Body of pancreas (tissue), 4 donors: ENCODE measurements at regions not wholly inside any gene's neighbourhood (a gene's known extent, or its start where the extent isn't known, plus 50 kb on each side); places are given as distances from the start of the nearest gene placed in this dataset.

Experiments used
- ATAC-seq: fragments of 150-250 bp; one replicate; pipeline ENCODE4 v1.9.1; 2016
- DNase-seq, 4 donors: peaks; one replicate each; pipeline ENCODE4 v3.0.0-alpha.2; 2019
- H3K27ac ChIP-seq, 4 donors: fragments of 200-600 bp; sonication (generic); 1 replicate in 3 of 4; 2 replicates in 1 of 4; pipeline versions ENCODE4 v1.5.1 to v1.6.1; 2016 to 2019; ENCODE audit warnings: mild to moderate bottlenecking in 1 of 4, mixed read lengths in 1 of 4, moderate library complexity in 1 of 4
- H3K27me3 ChIP-seq, 2 donors: fragments of 200-600 bp; sonication (generic); one replicate each; pipeline ENCODE4 v1.6.0; 2016; ENCODE audit warnings: mild to moderate bottlenecking in 1 of 2
- H3K36me3 ChIP-seq, 2 donors: fragments of 200-600 bp; sonication (generic); replicated peaks in 1 of 2; 2 replicates each; pipeline ENCODE4 v1.5.1; 2016; ENCODE audit warnings: low read depth in 2 of 2; ENCODE audit not compliant: insufficient read depth in 1 of 2
- H3K4me1 ChIP-seq: fragments of 200-600 bp; sonication (generic); one replicate; pipeline ENCODE4 v1.6.0; 2016
- H3K4me3 ChIP-seq, 2 donors: fragments of 200-600 bp; sonication (generic); 1 replicate in 1 of 2; 2 replicates in 1 of 2; pipeline ENCODE4 v1.5.1; 2016 to 2019
- H3K9me3 ChIP-seq, 3 donors: fragments of 200-600 bp; sonication (generic); 1 replicate in 2 of 3; 2 replicates in 1 of 3; pipeline ENCODE4 v1.5.1; 2016
- POLR2A ChIP-seq, 3 donors: fragments of 450-650 bp; IDR thresholded peaks; one replicate each; pipeline ENCODE4 v1.6.1; 2016; ENCODE audit warnings: antibody characterized with exemption in 3 of 3, mild to moderate bottlenecking in 2 of 3
- WGBS, 2 donors: methylation state at CpG; one replicate each; pipeline ENCODE4 v1.1.5; 2017; 5-methylcytosine and 5-hydroxymethylcytosine counted together
- intact Hi-C: fragments of 100-400 bp; cut with DNase I; formaldehyde crosslinking; loops from one replicate; pipeline ENCODE4 v1.15.1; 2023
- TF ChIP-seq, protein P1 (sequence below), 7 experiments: fragments of 450-650 bp in 4 of 7; fragments of 200-600 bp in 3 of 7; sonication (generic) in 3 of 7; IDR thresholded peaks; one replicate each; pipeline ENCODE4 v1.5.1; 2016 to 2019; ENCODE audit warnings: antibody characterized with exemption in 7 of 7

DNA sequence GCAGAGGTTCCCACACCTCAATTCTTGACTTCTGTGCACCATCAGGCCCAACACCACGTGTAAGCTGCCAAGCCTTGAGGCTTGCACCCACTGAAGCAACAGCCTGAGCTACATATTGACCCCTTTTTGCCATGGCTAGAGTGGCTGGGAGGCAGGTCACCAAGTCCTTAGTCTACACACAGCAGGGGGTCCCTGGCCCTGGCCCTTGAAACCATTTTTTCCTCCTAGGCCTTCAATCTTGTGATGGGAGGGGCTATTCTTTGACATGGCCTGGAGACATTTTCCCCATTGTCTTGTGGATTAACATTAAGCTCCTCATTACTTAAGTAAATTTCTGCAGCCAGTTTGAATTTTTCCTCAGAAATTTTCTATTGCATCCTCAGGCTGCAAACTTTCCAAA lies 336.6 kb downstream of the IL15 start:
- no peak for DNase-seq
- Histone ChIP-seq H3K4me3 (no peak overlapping the region), H3K36me3 (no peaks in the 10 kb centered on the region), H3K27me3 (no peaks in the 10 kb centered on the region), H3K4me1 (no peaks in the 10 kb centered on the region), H3K27ac (no peak overlapping the region), H3K9me3 (no peaks in the 10 kb centered on the region)
- 50 to 100% methylated on average over 1 of the region's 1 CpG for WGBS, 2 donors
- intact Hi-C loops, result no loop called here
- ATAC-seq, result no peak
- TF ChIP-seq, protein P1, sequence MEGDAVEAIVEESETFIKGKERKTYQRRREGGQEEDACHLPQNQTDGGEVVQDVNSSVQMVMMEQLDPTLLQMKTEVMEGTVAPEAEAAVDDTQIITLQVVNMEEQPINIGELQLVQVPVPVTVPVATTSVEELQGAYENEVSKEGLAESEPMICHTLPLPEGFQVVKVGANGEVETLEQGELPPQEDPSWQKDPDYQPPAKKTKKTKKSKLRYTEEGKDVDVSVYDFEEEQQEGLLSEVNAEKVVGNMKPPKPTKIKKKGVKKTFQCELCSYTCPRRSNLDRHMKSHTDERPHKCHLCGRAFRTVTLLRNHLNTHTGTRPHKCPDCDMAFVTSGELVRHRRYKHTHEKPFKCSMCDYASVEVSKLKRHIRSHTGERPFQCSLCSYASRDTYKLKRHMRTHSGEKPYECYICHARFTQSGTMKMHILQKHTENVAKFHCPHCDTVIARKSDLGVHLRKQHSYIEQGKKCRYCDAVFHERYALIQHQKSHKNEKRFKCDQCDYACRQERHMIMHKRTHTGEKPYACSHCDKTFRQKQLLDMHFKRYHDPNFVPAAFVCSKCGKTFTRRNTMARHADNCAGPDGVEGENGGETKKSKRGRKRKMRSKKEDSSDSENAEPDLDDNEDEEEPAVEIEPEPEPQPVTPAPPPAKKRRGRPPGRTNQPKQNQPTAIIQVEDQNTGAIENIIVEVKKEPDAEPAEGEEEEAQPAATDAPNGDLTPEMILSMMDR (IDR thresholded peaks at IDR 0.05), result no peak
- TF ChIP-seq POLR2A (IDR thresholded peaks at IDR 0.05), result no peak
